Upper lobe of left lung (tissue), 6 donors: ENCODE measurements at regions not wholly inside any gene's neighbourhood (a gene's known extent, or its start where the extent isn't known, plus 50 kb on each side); places are given as distances from the start of the nearest gene placed in this dataset.
"Not testable (repeated sequence)": the region's sequence is repeated elsewhere in the genome, so short reads cannot be mapped to it uniquely, and the experiment has no call there.

Experiments used
- ATAC-seq, 2 donors: fragments of 200-7000 bp; cut with Tn5 transposase; one replicate each; pipeline ENCODE4 v1.9.1; 2022; ENCODE audit warnings: mild to moderate bottlenecking in 2 of 2, moderate library complexity in 2 of 2; ENCODE audit not compliant: low FRiP score in 2 of 2
- DNase-seq, 2 donors: peaks; one replicate each; pipeline ENCODE4 v3.0.0-alpha.2; 2019 to 2020
- H3K27ac ChIP-seq, 4 donors: fragments of 200-600 bp; sonication (generic); one replicate each; pipeline ENCODE4 v1.5.1; 2016 to 2019
- H3K27me3 ChIP-seq, 4 donors: fragments of 200-600 bp; sonication (generic); one replicate each; pipeline ENCODE4 v1.5.1; 2017 to 2019
- H3K36me3 ChIP-seq, 4 donors: fragments of 200-600 bp; sonication (generic); one replicate each; pipeline ENCODE4 v1.5.1; 2016 to 2019
- H3K4me1 ChIP-seq, 4 donors: fragments of 200-600 bp; sonication (generic); one replicate each; pipeline ENCODE4 v1.5.1; 2018 to 2019
- H3K4me3 ChIP-seq, 4 donors: fragments of 200-600 bp; sonication (generic); one replicate each; pipeline ENCODE4 v1.5.1; 2017 to 2019; ENCODE audit warnings: mild to moderate bottlenecking in 2 of 4, moderate library complexity in 1 of 4
- H3K9me3 ChIP-seq, 4 donors: fragments of 200-600 bp; sonication (generic); one replicate each; pipeline ENCODE4 v1.5.1; 2018 to 2019
- CTCF ChIP-seq, 6 experiments: fragments of 450-650 bp in 4 of 6; fragments of 200-600 bp in 2 of 6; sonication (generic) in 2 of 6; IDR thresholded peaks; one replicate each; pipeline ENCODE4 v1.5.1; 2016 to 2019; ENCODE audit warnings: antibody characterized with exemption in 6 of 6
- EP300 ChIP-seq, 4 donors: sonication (generic); formaldehyde crosslinking; IDR thresholded peaks; one replicate each; pipeline ENCODE4 v1.5.1; 2017; ENCODE audit warnings: antibody characterized with exemption in 4 of 4, control low read depth in 2 of 4
- POLR2A ChIP-seq, 4 donors: fragments of 450-650 bp; IDR thresholded peaks; one replicate each; pipeline ENCODE4 v1.5.1; 2016 to 2017; ENCODE audit warnings: antibody characterized with exemption in 4 of 4, mild to moderate bottlenecking in 2 of 4
- POLR2AphosphoS5 ChIP-seq, 2 donors: sonication (generic); formaldehyde crosslinking; IDR thresholded peaks; one replicate each; pipeline ENCODE4 v1.5.1; 2017; ENCODE audit warnings: antibody characterized with exemption in 2 of 2
- WGBS, 2 donors: methylation state at CpG; one replicate each; pipeline ENCODE4 v1.1.5; 2017 to 2018; 5-methylcytosine and 5-hydroxymethylcytosine counted together
- donor health status: DM: no; HTN: no; CAD: no; lungs with moderate emphysema.
- donor health status: DM: no; HTN: yes; CAD: no; lungs with severe emphysema.

GRCh38 chr6:12361042-12361765 is 71.0 kb downstream of the EDN1 start:
- DNase-seq (no peak), ATAC-seq (no peak)
- Histone ChIP-seq H3K9me3 (no peaks in the 10 kb centered on the region), H3K27ac (no peak overlapping the region), H3K4me1 (peaks cover 0 to 9% (median 7%) of the 10 kb centered on the region in 4 donors), H3K27me3 (no peaks in the 10 kb centered on the region), H3K36me3 (no peaks in the 10 kb centered on the region), H3K4me3 (no peak overlapping the region)
- no peak for TF ChIP-seq EP300 (IDR thresholded peaks at IDR 0.05)
- 86 to 100% methylated on average over 2 of the region's 2 CpGs for WGBS, 2 donors

- H3K27ac ChIP-seq, result peak overlapping the region in 1 of 4 donors; percentile 52
- ATAC-seq, DNase-seq, H3K4me1 ChIP-seq, H3K27me3 ChIP-seq, H3K4me3 ChIP-seq, H3K36me3 ChIP-seq, H3K9me3 ChIP-seq: not testable (repeated sequence)
- WGBS, 2 donors, result 85 to 94% methylated on average over 6 of the region's 6 CpGs
Observed at GRCh38 chr6:12363277-12363650, 73.1 kb downstream of the EDN1 start.

GRCh38 chr6:12363651-12364381 is 73.7 kb downstream of the EDN1 start:
- WGBS, 2 donors, result 68 to 74% methylated on average over 11 of the region's 11 CpGs
- no peaks in the 10 kb centered on the region for H3K27me3 ChIP-seq
- DNase-seq, result peak; percentile 5 to 45
- peak; percentile 55 to 79 for ATAC-seq
- H3K9me3 ChIP-seq, result no peaks in the 10 kb centered on the region
- TF ChIP-seq POLR2AphosphoS5 (IDR thresholded peaks at IDR 0.05), result no peak
- TF ChIP-seq POLR2A (IDR thresholded peaks at IDR 0.05), result no peak
- TF ChIP-seq CTCF (IDR thresholded peaks at IDR 0.05), result no peak
- TF ChIP-seq EP300 (IDR thresholded peaks at IDR 0.05), result no peak
- peaks cover 0 to 9% (median 7%) of the 10 kb centered on the region in 4 donors for H3K4me1 ChIP-seq
- H3K27ac ChIP-seq, result peak overlapping the region in 2 of 4 donors; percentile 21 to 48
- no peaks in the 10 kb centered on the region for H3K36me3 ChIP-seq
- H3K4me3 ChIP-seq, result no peak overlapping the region

GRCh38 chr6:12364621-12365020 is 74.5 kb downstream of the EDN1 start:
- TF ChIP-seq POLR2A (IDR thresholded peaks at IDR 0.05) (no peak), CTCF (IDR thresholded peaks at IDR 0.05) (no peak), POLR2AphosphoS5 (IDR thresholded peaks at IDR 0.05) (no peak), EP300 (IDR thresholded peaks at IDR 0.05) (no peak)
- DNase-seq, result no peak

GRCh38 chr6:12366731-12367130 is 76.6 kb downstream of the EDN1 start:
- Histone ChIP-seq H3K27me3 (no peaks in the 10 kb centered on the region), H3K4me3 (no peak overlapping the region), H3K27ac (no peak overlapping the region), H3K36me3 (no peaks in the 10 kb centered on the region), H3K4me1 (peaks cover 0 to 15% (median 8%) of the 10 kb centered on the region in 4 donors), H3K9me3 (no peaks in the 10 kb centered on the region)
- ATAC-seq (no peak), DNase-seq (no peak)
- TF ChIP-seq POLR2A (IDR thresholded peaks at IDR 0.05) (no peak), CTCF (IDR thresholded peaks at IDR 0.05) (no peak), POLR2AphosphoS5 (IDR thresholded peaks at IDR 0.05) (no peak), EP300 (IDR thresholded peaks at IDR 0.05) (no peak)
- 86 to 95% methylated on average over 5 of the region's 5 CpGs for WGBS, 2 donors

More at GRCh38 chr6:12364621-12365020, 74.5 kb downstream of the EDN1 start:
- H3K4me3 ChIP-seq, result no peak overlapping the region
- H3K9me3 ChIP-seq, result no peaks in the 10 kb centered on the region
- H3K36me3 ChIP-seq, result no peaks in the 10 kb centered on the region
- H3K27ac ChIP-seq, result no peak overlapping the region
- ATAC-seq, result no peak
- no peaks in the 10 kb centered on the region for H3K27me3 ChIP-seq
- H3K4me1 ChIP-seq, result peaks cover 0 to 9% (median 7%) of the 10 kb centered on the region in 4 donors
- 96 to 100% methylated on average over 1 of the region's 1 CpG for WGBS, 2 donors
